Adrenal gland (tissue), 5 donors: ENCODE measurements at regions not wholly inside any gene's neighbourhood (a gene's known extent, or its start where the extent isn't known, plus 50 kb on each side); places are given as distances from the start of the nearest gene placed in this dataset.

Experiments used
- CTCF ChIP-seq, 6 experiments: fragments of 450-650 bp in 4 of 6; fragments of 200-600 bp in 2 of 6; sonication (generic) in 1 of 6; IDR thresholded peaks; 1 replicate in 5 of 6; 2 replicates in 1 of 6; pipeline versions ENCODE4 v1.5.1 to v1.8.0; 2016 to 2021; ENCODE audit warnings: antibody characterized with exemption in 6 of 6, mild to moderate bottlenecking in 2 of 6, moderate library complexity in 1 of 6
- POLR2A ChIP-seq, 2 donors: fragments of 450-650 bp; IDR thresholded peaks; one replicate each; pipeline ENCODE4 v1.6.1; 2017; ENCODE audit warnings: antibody characterized with exemption in 2 of 2, mild to moderate bottlenecking in 2 of 2, moderate library complexity in 1 of 2
- donor health status: DM: no; HTN: no; CAD: no.

GRCh38 chr12:123037791-123038190 lies 57.3 kb downstream of the ARL6IP4 start:
- TF ChIP-seq POLR2A (IDR thresholded peaks at IDR 0.05) = no peak
- no peak for TF ChIP-seq CTCF (IDR thresholded peaks at IDR 0.05)
